GM18873 (cell line): ENCODE measurements at regions not wholly inside any gene's neighbourhood (a gene's known extent, or its start where the extent isn't known, plus 50 kb on each side); places are given as distances from the start of the nearest gene placed in this dataset.

ENCODE experiments used
- ATAC-seq: cut with Tn5 transposase; IDR thresholded peaks from one replicate; pipeline ENCODE4 v1.9.1; 2021; ENCODE audit warnings: mild to moderate bottlenecking, moderate library complexity, moderate number of reproducible peaks; ENCODE audit not compliant: unreplicated experiment, low FRiP score

- ATAC-seq = no peak
Measured at GRCh38 chr3:101172516-101172915, 147.9 kb downstream of the IMPG2 start.

DNA sequence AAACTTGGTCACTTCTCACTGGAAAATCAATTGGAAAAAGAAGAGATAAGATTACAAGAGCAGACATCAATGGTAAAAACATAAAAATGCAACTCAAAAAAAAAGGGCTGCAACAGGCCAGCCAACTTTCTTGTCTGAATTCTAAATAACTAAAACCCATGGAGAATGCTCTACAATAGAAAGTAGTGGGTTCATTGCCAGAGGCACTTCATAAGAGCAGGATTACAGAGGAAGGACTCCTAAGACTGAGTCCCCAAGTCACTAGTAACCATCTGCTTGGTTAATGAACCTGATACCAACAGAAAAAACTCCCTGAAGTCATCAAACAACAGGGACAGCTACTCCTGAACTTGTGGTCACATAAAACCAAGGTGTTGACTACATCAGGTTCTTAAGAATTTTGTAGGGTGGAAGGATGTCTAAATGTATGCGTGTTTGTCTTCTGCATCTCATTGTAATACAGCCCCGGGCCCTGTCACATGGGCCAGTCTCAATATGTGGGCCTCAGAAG is 148.6 kb downstream of the IMPG2 start:
- ATAC-seq = no peak

GRCh38 chr3:101170806-101171558 is 149.4 kb downstream of the IMPG2 start:
- no peak for ATAC-seq

- ATAC-seq = no peak
Measured at GRCh38 chr3:101170062-101170771, 150.2 kb downstream of the IMPG2 start.

DNA sequence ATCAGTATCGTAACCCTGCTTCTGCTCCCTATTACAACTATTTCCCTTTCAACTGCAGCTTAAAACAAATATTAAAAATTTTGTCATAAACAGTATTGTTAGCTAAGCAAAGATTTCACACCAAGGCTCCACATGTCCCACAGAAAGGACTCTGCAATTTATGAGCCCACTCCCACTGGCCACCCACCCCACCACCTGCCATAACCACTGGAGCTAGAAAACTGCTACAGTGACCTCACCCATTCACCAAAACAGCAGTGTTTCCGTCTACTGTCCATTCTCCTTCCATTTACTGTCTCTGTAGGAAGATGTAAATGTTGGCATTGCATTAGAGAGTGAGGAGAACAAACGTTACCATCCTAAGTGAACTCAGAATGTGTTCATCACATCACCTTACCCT is 150.9 kb downstream of the IMPG2 start:
- ATAC-seq = no peak

DNA sequence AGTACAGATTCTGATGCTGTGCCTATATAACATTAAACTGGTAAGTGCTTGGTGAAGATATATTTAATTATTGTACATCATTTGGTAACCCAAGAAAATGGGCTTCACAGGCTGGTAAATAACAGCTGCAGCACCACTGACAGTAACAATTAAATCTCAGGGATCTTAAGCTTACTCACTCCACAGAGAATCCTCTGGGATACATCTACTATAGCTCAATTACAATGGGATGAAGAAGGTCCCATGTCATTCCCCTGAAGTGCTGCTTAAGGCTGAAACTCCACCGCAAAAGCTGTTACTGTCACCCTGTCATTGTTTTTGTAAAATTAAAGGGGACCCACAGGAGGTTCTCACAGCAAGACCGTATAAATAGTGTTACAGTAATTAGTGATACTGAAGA is 153.0 kb downstream of the IMPG2 start:
- no peak for ATAC-seq

- ATAC-seq = no peak
Measured at GRCh38 chr3:101166150-101166549, 154.2 kb downstream of the IMPG2 start.

DNA sequence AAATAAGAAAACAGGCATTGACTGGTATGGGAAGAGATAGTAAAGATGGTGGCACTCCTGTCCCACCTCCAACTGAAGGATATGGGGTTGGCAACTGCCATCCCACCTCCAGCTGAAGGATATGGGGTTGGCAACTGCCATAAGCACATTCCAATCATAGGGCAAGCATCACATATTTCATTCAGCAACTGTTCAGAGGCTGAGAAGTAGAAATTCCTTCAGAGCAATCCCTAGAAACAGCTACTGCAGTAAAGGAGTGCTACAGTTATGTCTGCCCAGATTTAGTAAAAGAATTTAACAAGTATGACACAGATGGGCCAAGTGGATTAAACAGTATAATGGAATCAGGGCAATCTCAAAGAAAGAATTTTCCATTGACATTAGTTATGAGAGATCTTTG is 156.8 kb downstream of the IMPG2 start:
- ATAC-seq = no peak

- no peak for ATAC-seq
Measured at GRCh38 chr3:101159478-101159877, 160.9 kb downstream of the IMPG2 start.

GRCh38 chr3:101158374-101158773 is 162.0 kb downstream of the IMPG2 start:
- no peak for ATAC-seq

DNA sequence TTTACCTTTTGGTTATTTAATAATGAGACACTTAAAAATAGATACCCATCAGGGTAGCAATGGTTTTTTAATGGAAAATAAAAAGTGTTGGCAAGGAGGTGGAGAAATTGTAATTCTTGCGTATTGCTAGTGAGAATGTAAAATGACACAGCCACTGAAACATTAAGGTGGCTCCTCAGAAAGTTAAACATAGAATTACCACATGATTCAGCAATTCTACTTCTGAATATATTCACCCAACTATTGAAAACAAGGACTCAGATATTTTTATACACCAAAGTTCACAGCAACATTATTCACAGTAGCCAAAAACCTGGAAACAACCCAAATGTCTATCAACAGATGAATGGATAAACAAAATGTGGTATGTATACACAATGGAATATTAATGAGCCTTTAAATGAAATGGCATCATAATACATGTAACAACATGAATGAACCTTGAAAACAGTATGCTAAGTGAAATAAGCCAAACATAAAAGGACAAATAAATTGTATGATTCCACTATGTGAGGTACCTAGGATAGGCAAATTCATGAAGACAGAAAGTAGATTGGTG is 163.5 kb downstream of the IMPG2 start:
- no peak for ATAC-seq

- ATAC-seq = no peak
Measured at GRCh38 chr3:101155825-101156224, 162.6 kb upstream of the ABI3BP start.

DNA sequence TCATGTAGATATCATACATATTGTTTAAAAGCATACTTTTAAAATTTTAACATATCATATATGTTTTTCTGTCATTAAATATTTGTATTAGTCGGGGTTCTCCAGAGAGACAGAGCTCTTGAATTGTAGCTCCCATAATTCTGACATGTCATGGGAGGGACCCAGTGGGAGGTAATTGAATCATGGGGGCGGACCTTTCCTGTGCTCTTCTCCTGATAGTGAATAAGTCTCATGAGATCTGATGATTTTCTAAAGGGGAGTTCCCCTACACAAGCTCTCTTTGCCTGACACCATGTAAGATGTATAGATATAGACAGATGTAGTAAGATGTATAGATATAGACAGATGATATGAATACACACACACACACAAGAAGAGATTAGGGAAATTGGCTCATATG is 161.2 kb upstream of the ABI3BP start:
- no peak for ATAC-seq

DNA sequence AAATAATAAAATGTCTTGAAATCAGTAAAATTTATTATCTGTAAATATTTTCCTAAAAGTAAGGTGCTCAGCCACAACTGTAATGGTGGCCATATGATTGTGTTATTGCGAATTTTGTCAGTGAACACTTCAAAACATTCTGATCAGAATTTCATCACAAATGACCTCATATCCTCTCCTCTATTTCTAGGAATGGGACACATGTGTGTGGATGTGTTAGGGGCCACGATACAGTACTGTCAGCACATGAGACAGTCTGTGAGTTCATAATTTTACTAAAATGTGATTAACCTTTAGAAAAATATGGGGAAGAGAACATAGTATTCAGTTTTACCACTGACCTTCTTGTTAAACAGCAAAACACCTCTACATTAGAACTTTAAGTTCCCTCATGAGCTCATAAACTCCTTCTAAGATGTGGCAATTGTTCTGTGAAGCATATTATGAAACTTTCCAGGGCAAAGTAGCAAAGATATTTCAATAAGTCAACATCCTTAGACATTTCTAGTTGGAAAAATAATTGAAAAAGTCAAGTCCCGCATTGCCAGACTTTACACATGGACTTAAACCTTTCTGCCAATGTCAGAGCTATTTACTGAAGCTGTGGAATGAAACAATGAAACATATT is 158.2 kb upstream of the ABI3BP start:
- no peak for ATAC-seq

GRCh38 chr3:101150504-101150903 is 157.3 kb upstream of the ABI3BP start:
- no peak for ATAC-seq

- ATAC-seq = no peak
Measured at GRCh38 chr3:101149707-101150106, 156.5 kb upstream of the ABI3BP start.

DNA sequence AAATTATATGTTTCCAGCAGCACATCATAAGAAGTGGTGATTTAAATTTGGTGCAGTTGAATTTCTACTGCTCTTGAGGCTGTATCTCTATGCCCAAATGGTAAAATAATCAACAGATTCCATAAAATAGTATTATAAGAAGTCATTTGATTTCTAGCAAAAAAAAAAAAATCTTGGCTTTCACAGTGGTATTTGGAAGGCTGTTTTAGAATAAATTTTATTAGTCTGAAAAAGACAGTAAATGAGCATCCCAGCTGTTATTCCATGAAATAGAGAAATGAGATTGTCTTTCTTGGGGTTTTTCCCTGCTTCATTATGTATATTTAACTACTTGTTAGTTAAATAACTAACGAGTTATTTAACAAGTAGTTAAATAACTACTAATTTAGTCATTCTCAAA is 156.0 kb upstream of the ABI3BP start:
- ATAC-seq = no peak

DNA sequence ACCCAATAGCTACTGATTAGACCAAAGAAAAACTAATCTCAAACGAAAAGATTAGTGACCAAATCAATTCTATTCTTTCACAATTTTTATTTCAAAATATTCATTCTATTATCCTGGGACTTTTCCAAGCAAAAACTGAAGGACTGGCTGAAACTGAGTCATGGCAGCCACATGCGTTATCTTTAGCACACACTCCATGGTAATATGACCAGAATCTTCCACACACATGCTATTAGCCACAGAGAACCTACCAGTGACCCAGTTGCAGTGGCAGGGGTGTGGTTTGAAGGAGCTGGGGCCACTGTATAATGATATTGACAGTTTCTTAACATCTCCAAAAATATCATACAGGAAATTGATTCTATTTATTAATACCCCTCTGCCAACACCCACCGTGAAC is 154.8 kb upstream of the ABI3BP start:
- ATAC-seq = no peak

DNA sequence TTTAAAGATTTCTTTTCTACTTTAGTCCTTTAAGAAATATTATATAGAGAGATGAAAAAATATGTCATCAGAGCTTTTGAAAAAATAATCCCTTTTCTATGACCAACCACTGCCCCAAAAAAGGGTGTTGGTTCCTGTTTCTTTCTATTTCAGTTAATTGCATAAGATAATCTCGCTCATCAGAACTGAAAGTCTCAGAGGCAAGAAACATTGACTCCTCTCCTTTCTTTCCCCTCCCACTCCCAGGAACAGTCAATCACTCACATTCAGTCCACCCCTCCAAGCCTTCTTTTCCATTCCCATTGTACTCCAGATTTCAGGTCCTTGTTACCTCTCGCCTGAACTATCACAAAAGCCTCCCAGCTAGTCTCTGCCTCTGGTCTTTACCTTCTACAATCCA is 153.7 kb upstream of the ABI3BP start:
- no peak for ATAC-seq

DNA sequence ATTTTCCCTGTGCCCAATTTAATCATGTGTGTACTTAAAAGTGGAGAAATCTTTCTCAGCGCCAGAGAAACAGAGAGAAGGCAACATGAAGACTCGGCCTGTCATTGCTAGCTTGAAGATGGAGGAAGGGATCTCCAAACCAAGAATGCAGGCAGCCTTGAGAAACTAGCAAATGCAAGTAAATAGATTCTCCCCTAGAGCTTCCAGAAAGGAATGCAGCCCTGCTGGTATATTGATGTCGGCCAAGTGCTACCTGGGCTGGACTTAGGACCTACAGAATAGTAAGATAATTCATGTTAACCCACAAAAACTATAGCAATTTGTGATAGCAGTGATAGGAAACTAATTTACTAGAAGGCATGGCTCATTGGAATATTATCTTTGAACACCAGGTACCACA is 150.9 kb upstream of the ABI3BP start:
- ATAC-seq = no peak

DNA sequence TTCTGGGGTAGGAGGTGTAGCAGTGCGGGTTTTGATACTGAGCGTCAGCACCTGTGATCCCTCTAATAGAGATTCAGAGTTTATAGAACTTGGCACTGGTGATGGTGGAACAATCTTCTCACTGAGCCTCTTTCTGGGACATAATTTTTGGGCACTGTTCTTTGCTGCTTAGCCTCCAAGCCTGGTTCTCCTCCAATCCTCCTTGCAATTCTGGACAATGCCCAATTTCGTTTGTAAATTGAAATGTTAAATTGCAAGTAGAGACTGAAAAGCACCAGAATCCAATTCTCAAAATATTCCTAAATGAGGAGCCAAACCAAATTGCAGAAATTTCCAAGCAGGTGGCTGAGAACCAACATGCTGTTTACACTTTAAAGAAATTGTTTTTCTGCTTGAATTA is 149.8 kb upstream of the ABI3BP start:
- ATAC-seq = no peak
